NOMO-1 treated with DMSO at 0.1 percent for 48 hours (cell line): ENCODE measurements at regions not wholly inside any gene's neighbourhood (a gene's known extent, or its start where the extent isn't known, plus 50 kb on each side); places are given as distances from the start of the nearest gene placed in this dataset.
"Not testable (repeated sequence)": the region's sequence is repeated elsewhere in the genome, so short reads cannot be mapped to it uniquely, and the experiment has no call there.

Source experiments
- DNase-seq: peaks from one replicate; lab custom pipeline; 2025; ENCODE audit not compliant: unreplicated experiment; lab: John Stamatoyannopoulos, UW

- no peak for DNase-seq
Observed at GRCh38 chr1:207243442-207244408, 77.8 kb upstream of the CD55 start.

GRCh38 chr1:207244409-207244801 lies 77.1 kb upstream of the CD55 start:
- no peak for DNase-seq

- no peak for DNase-seq
Observed at GRCh38 chr1:207245124-207245523, 76.4 kb upstream of the CD55 start.

GRCh38 chr1:207248544-207249198 lies 72.8 kb upstream of the CD55 start:
- DNase-seq, result peak; percentile 92

DNA sequence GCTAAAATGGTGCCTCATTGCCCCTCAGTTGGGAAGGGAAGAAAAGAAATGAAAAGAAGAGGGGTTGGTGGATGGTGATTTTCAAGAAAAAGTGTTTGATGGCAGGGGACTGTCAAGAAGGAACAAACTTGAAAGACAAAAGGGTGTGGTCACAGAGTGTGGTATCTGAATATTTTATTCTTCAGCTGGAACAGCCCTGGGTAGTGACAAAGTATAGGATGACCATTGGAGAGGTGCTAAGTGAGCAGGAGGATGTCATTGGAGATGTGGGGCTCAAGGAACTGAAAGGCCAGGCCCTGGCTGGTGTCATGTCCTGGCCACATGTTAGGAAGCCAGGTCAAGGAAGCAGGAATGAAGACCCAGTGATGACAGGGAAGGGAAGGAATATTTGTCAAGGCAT lies 71.0 kb upstream of the CD55 start:
- DNase-seq, result no peak

DNA sequence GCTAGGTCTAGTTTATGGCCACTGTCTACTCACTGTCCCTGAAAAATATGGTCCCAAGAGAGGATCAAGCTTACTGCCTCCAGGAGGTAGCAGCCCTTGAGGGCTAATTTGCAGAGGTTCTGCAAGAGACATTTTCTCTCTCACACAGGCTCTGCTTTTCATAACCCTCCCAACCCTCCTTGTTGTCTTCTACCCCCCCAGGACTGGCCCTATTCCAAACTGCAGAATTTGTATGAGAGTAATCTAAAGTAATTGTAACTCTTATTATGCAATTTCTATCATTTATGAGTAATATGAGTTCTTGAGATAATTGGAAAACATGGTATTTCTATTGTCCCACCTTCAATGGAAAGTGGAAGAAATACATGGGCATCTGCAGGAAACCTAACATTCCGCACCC lies 70.4 kb upstream of the CD55 start:
- DNase-seq, result no peak

- DNase-seq, result no peak
Observed at GRCh38 chr1:207256869-207257268, 64.6 kb upstream of the CD55 start.

DNA sequence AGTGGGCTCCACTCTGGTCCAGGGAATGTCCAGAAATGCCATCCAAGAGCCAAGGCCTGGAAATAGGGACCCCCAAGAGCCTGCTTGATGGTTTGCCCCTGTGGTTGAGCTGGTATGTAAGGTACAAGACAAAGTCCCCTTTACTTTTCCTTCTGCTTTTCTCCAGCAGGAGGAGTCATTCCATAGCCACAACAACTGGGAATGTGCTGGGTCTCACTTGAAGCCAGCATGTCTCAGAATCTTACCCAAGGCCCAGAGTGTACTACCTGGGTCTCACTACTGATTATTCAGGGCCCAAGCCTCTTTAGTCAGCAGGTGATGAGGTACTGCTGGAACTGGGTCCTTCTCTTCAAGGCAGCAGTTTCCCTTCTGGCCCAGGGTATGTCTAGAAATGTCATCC lies 62.1 kb upstream of the CD55 start:
- DNase-seq, result no peak

DNA sequence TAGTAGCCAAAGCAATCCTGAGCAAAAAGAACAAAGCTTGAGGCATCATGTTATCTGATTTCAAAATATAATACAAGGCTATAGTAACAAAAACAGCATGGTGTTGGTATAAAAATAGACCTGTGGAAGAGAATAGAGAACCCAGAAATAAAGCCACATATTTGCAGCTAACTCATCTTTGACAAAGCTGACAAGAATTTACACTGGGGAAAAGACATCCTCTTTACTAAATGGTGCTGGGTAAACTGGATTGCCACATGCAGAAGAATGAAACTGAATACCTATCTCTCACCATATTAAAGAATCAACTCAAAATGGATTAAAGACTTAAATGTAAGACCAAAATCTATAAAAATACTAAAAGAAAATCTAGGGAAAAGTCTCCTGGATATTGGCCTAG lies 59.5 kb upstream of the CD55 start:
- DNase-seq, result no peak

DNA sequence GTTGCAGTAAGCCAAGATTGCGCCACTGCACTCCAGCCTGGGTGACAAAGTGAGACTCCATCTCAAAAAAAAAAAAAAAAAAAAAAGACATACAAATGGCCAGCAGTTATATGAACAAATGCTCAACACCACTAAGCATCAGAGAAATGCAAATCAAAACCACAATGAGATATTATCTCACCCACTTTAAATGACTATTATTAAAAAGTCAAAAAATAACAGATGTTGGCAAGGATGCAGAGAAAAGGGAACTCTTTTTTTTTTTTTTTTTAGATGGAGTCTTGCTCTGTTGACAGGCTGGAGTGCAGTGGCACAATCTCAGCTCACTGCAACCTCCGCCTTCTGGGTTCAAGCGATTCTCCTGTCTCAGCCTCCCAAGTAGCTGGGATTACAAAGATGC lies 58.6 kb upstream of the CD55 start:
- DNase-seq, result not testable (repeated sequence)

DNA sequence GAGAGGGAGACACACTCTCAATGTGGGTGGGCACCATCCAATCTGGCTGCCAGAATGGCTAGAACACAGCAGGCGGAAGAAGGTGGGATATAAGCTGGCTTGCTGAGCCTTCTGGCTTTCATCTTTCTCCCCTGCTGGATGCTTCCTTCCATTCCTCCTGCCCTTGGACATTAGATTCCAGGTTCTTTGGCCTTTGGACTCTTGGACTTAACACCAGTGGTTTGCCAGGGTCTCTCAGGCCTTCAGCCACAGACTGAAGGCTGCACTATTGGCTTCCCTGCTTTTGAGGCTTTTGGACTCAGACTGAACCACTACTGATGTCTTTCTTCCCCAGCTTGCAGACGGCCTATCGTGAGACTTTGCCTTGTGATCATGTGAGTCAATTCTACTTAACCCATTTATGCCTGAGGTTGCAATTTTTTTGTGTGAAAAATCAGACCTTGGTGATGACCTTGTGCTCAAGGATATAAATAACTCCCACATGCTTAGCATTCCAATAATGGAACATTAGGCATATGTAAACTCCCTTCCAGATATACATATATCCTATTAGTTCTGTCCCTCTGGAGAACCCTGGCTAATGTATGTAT lies 56.7 kb upstream of the CD55 start:
- no peak for DNase-seq

DNA sequence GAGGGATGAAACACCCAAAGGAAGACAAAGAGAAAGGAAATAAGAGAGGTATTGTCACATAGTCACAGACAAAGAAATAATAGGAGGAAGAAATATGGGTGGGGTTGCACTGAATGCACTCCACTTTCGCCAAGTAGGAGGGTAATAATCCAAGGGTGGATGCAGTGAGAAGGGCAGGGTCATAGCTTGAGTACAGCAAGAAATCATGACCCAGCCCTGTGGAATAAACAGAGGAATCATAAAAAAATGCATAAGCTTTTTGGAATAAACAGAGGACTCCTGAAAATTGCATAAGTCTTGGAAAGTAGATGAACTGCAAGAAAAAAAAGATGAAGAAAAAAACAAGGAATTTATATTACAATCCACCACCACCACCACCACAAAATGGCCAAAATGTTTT lies 53.1 kb upstream of the CD55 start:
- no peak for DNase-seq

DNA sequence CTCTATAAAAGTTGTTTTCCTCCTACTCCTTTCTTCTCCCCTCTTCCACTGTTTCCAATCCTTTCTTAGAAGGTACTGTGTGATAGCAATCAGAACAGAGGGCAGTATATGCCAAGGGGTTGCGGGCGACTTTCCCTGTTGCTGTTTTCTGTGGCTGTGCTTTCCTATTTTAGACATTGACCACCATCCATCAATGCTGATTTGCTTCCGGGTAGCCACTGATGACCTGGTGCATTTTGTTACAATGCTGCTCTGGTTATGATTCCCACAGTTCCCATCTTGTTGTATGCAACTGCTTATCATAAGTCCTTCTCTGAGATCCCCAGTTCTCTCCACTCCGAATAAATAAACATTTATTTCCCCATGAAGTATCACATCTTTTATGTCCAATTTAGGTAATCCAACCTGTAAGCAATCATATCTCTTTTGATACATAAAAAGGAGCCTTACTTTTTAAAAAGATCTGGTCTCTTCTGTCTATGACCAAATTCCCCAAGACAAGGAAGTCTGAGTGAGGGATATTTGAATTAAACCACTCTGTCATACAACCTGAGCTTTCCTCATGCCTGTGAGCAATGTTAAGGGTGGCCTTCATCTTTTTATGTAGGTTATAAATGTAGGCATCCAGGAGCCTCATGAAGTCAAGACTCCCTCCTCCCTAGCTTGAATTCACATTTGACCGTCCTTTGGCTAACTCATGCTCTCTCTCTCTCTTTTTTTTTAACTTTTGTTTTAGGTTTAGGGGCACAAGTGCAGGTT lies 52.5 kb upstream of the CD55 start:
- no peak for DNase-seq
